Lower lobe of right lung (tissue), 2 donors: ENCODE measurements at regions not wholly inside any gene's neighbourhood (a gene's known extent, or its start where the extent isn't known, plus 50 kb on each side); places are given as distances from the start of the nearest gene placed in this dataset.
"Not testable (repeated sequence)": the region's sequence is repeated elsewhere in the genome, so short reads cannot be mapped to it uniquely, and the experiment has no call there.

Source experiments
- ATAC-seq, 2 donors: fragments of 200-7000 bp; cut with Tn5 transposase; one replicate each; pipeline ENCODE4 v1.9.1; 2020 to 2022; ENCODE audit warnings: mild to moderate bottlenecking in 2 of 2, moderate library complexity in 2 of 2
- DNase-seq: peaks from one replicate; pipeline ENCODE4 v3.0.0-alpha.2; 2020
- H3K27ac ChIP-seq: fragments of 200-600 bp; one replicate; pipeline ENCODE4 v1.8.0; 2022
- H3K27me3 ChIP-seq: fragments of 200-600 bp; one replicate; pipeline ENCODE4 v1.8.0; 2022; ENCODE audit warnings: low read depth
- H3K36me3 ChIP-seq: fragments of 200-600 bp; one replicate; pipeline ENCODE4 v1.8.0; 2022; ENCODE audit warnings: mild to moderate bottlenecking
- H3K4me1 ChIP-seq: fragments of 200-600 bp; one replicate; pipeline ENCODE4 v1.8.0; 2022
- H3K4me3 ChIP-seq: fragments of 200-600 bp; one replicate; pipeline ENCODE4 v1.8.0; 2022; ENCODE audit warnings: mild to moderate bottlenecking
- H3K9me3 ChIP-seq: fragments of 200-600 bp; one replicate; pipeline ENCODE4 v1.8.0; 2022
- CTCF ChIP-seq: fragments of 200-600 bp; IDR thresholded peaks from one replicate; pipeline ENCODE4 v1.8.0; 2022; ENCODE audit warnings: antibody characterized with exemption, mild to moderate bottlenecking
- intact Hi-C: fragments of 100-400 bp; cut with DNase I; formaldehyde crosslinking; loops from one replicate; pipeline ENCODE4 v1.11.0; 2022
- donor health status: DM: no; HTN: yes; CAD: no; lungs with severe emphysema.

- Histone ChIP-seq H3K36me3 (no peaks in the 10 kb centered on the region), H3K4me1 (no peaks in the 10 kb centered on the region), H3K27me3 (no peaks in the 10 kb centered on the region), H3K27ac (no peak overlapping the region), H3K9me3 (no peaks in the 10 kb centered on the region), H3K4me3 (no peak overlapping the region)
- DNase-seq (no peak), ATAC-seq (no peak)
- TF ChIP-seq CTCF: no peak
- intact Hi-C loops: no loop called here
These were observed 206.1 kb upstream of the GATA6 start for GRCh38 chr18:21963336-21963735.

GRCh38 chr18:21968338-21968737 is 201.1 kb upstream of the GATA6 start:
- no peak for ATAC-seq
- Histone ChIP-seq H3K4me3 (no peak overlapping the region), H3K36me3 (no peaks in the 10 kb centered on the region), H3K9me3 (no peaks in the 10 kb centered on the region), H3K4me1 (no peaks in the 10 kb centered on the region), H3K27ac (no peak overlapping the region), H3K27me3 (no peaks in the 10 kb centered on the region)
- TF ChIP-seq CTCF: no peak
- no peak for DNase-seq
- intact Hi-C loops: no loop called here

GRCh38 chr18:21972281-21972680 is 197.1 kb upstream of the GATA6 start:
- H3K9me3 ChIP-seq: no peaks in the 10 kb centered on the region
- no peaks in the 10 kb centered on the region for H3K27me3 ChIP-seq
- TF ChIP-seq CTCF: no peak
- intact Hi-C loops: no loop called here
- H3K36me3 ChIP-seq: no peaks in the 10 kb centered on the region
- no peak for DNase-seq
- H3K4me3 ChIP-seq: no peak overlapping the region
- H3K4me1 ChIP-seq: no peaks in the 10 kb centered on the region
- no peak for ATAC-seq
- H3K27ac ChIP-seq: no peak overlapping the region

GRCh38 chr18:21975954-21976353 is 193.4 kb upstream of the GATA6 start:
- H3K4me3 ChIP-seq, H3K27ac ChIP-seq, H3K36me3 ChIP-seq, intact Hi-C loops, ATAC-seq, DNase-seq, H3K9me3 ChIP-seq, H3K27me3 ChIP-seq, H3K4me1 ChIP-seq: not testable (repeated sequence)

- no peak overlapping the region for H3K27ac ChIP-seq
- no peak overlapping the region for H3K4me3 ChIP-seq
- no peaks in the 10 kb centered on the region for H3K4me1 ChIP-seq
- TF ChIP-seq CTCF: no peak
- ATAC-seq: no peak
- DNase-seq: no peak
- no peaks in the 10 kb centered on the region for H3K9me3 ChIP-seq
- no peaks in the 10 kb centered on the region for H3K36me3 ChIP-seq
- intact Hi-C loops: no loop called here
- H3K27me3 ChIP-seq: no peaks in the 10 kb centered on the region
These were observed 190.7 kb upstream of the GATA6 start for GRCh38 chr18:21978546-21979170.

- no peak overlapping the region for H3K4me3 ChIP-seq
- no peak for DNase-seq
- H3K27me3 ChIP-seq: no peaks in the 10 kb centered on the region
- no peak for TF ChIP-seq CTCF
- H3K27ac ChIP-seq: no peak overlapping the region
- intact Hi-C loops: no loop called here
- no peak for ATAC-seq
- no peaks in the 10 kb centered on the region for H3K4me1 ChIP-seq
- H3K36me3 ChIP-seq: no peaks in the 10 kb centered on the region
- H3K9me3 ChIP-seq: no peaks in the 10 kb centered on the region
These were observed 190.2 kb upstream of the GATA6 start for GRCh38 chr18:21979171-21979560.
